ENCODE measurements at regions not wholly inside any gene's neighbourhood (a gene's known extent, or its start where the extent isn't known, plus 50 kb on each side); places are given as distances from the start of the nearest gene placed in this dataset.

DNA sequence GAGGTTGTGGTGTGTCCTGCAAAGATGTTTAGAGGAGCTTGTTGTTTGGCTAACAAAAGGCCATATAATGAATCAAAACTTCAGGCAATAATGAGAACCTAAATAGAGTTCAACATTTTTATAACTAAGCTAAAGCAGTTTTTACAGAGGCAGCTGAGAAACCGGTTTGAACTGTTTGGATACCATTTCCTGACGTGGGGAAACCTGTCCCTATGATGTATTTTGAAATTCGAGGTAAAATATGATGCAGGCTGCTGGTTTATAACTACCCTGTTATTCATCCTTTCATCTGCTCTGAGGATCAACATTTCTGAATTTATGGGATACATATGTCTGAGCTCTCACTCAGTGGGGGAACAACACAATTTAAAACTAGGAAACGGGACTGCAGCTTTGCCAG lies 289.5 kb upstream of the IRX2 start:
- TF ChIP-seq CTCF (conservative IDR thresholded peaks at IDR 0.05 in 1 of 2, IDR thresholded peaks at IDR 0.05 in 1 of 2; ENCODE audit: low read depth in 1 of 2, low read length in 2 of 2) = no peak
- no peak for TF ChIP-seq EZH2 (IDR thresholded peaks at IDR 0.05; ENCODE audit: low read length, missing control alignments)
